GM21360 (cell line): ENCODE measurements at regions not wholly inside any gene's neighbourhood (a gene's known extent, or its start where the extent isn't known, plus 50 kb on each side); places are given as distances from the start of the nearest gene placed in this dataset.
"Not testable (repeated sequence)": the region's sequence is repeated elsewhere in the genome, so short reads cannot be mapped to it uniquely, and the experiment has no call there.

Experiments
- ATAC-seq: cut with Tn5 transposase; IDR thresholded peaks from one replicate; pipeline ENCODE4 v1.9.1; 2021; ENCODE audit warnings: mild to moderate bottlenecking, moderate library complexity; ENCODE audit not compliant: unreplicated experiment

GRCh38 chr1:30444401-30444800, 279.0 kb downstream of the MATN1 start:
- ATAC-seq = no peak

GRCh38 chr1:30438274-30438673, 285.1 kb downstream of the MATN1 start:
- ATAC-seq = not testable (repeated sequence)

DNA sequence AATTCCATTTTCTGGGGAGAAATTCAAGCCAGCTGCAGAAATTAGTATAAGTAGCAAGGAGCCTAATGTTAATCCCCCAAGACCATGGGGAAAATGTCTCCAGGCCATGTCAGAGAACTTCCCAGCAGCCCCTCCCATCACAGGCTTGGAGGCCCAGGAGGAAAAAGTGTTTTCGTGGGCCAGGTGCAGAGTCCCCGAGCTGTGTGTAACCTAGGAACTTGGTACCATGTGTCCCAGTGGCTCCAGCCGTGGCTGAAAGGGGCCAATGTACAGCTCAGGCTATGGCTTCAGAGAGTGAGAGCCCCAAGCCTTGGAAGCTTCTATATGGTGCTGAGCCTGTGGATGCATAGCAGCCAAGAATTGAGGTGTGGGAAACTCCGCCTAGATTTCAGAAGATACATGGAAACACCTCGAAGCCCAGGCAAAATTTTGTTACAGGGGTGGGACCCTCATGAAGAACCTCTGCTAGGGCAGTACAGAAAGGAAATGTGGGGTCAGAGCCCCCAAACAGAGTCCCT, 286.3 kb downstream of the MATN1 start:
- ATAC-seq = no peak

- no peak for ATAC-seq
These were observed 295.8 kb downstream of the MATN1 start for GRCh38 chr1:30427545-30427944.

- ATAC-seq = no peak
These were observed 298.3 kb downstream of the MATN1 start for GRCh38 chr1:30425046-30425445.

DNA sequence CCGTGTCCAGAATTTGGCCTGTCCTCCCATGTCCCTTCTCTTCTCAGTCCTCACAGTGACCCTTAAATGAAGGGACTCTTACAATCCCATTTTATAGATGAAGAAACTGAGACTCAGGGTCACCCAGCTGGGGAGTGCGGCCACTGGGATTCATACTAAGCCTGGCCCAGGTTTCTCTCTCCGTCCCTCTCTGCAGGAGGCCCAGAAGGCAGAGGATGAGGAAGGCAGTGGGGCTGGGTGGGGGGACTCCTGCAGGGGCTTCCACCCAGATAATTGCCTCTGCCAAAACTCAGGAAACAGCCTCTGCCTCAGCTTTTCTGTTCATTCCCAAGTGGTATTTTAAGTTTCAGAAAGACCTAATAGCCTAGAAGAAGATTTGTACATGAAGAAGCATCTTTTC, 299.8 kb downstream of the MATN1 start:
- no peak for ATAC-seq

- ATAC-seq = no peak
These were observed 301.1 kb downstream of the MATN1 start for GRCh38 chr1:30422251-30422650.

- ATAC-seq = no peak
These were observed 302.8 kb downstream of the MATN1 start for GRCh38 chr1:30420519-30421050.

- ATAC-seq = no peak
These were observed 303.6 kb downstream of the MATN1 start for GRCh38 chr1:30419831-30420230.

GRCh38 chr1:30418939-30419720, 304.3 kb downstream of the MATN1 start:
- ATAC-seq = no peak

DNA sequence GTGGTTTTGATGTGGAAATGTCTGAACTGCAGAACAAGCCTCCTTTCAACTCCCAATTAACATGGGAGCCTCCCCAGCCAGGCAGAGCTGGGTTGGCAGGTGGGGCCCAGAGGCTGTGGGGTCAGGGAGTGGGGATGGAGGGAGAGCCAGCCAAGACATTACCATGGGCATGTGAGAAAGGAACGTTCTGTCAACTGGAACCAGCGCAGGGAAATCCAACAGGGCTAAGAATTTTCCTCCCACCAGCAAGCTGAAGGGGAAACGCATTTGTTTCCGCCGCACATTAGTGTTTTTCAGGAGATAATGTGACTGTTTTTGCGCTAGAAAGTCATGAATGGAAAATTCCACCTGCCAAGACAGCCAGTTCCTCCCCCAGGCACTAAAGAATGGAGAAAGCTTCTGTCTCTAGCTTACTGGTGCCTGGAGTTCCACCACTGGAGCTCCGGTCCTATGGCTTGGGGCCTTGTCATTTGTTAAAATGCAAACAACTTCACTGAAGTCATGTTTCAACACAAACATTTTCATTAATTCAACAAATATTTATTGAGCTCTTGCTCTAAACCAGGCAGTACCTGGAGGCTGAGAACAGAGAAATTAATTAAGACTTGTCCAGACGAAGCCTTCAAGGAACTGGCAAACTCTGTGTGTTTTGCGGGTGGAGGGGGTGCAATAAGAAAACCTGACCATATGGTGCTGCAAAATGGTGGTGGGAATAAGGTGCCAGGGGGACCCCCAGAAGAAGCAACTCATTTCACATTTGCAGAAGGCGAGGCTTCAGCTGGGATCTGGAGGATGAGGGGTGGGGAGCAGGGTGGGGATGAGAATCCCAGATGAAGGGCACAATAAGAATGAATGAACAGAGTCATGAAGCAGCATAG, 305.1 kb downstream of the MATN1 start:
- ATAC-seq = no peak

DNA sequence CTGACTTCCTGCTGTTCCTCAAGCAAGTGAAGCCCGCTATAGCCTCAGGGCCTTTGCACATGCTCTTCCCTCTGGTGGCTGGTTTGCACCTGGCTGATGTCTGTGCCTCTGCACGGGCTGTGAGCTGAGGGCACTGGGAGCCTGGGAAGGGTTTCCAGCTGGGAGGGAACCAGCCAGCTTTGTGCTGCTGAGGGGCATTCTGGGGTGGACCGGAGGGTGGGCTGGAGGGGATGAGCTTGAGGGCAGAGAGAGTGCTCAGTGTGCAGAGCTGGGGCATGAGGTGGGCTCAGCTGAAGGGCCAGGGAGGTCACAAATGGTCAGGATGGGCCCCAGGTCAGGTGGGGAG, 305.7 kb downstream of the MATN1 start:
- ATAC-seq = no peak

GRCh38 chr1:30417001-30417700, 306.2 kb downstream of the MATN1 start:
- ATAC-seq = no peak

DNA sequence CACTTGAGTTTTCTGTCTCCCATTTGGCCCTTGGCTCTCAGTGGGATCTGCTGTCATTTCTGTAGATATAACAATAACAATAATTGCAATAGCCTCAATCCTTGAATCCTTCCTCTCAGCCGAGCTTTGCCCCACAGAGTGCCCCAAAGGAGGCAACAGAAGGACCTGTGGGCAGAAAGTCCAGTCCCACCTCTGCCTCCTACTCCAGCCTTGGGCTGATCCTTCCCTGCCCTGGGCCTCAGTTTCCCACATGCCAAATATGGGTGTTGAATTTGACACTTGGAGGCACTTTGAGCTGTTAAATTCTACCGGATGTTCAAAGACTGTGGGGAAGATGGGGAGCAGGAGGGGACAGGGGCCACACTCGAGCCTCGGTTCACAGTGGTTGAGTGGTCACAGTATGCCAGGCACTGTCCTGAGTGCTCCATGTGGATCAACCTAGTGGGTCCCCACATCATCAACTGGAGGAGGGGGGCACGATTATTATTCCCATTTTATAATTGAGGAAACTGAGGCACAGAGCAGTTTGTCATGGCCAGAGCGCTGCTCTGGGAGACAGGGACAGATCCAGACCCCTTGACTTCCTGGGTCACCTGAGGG, 307.1 kb downstream of the MATN1 start:
- no peak for ATAC-seq

GRCh38 chr1:30415171-30415940, 308.0 kb downstream of the MATN1 start:
- no peak for ATAC-seq

- no peak for ATAC-seq
These were observed 308.6 kb downstream of the MATN1 start for GRCh38 chr1:30414851-30415165.

- no peak for ATAC-seq
These were observed 309.1 kb downstream of the MATN1 start for GRCh38 chr1:30414086-30414850.

GRCh38 chr1:30413606-30414005, 309.8 kb downstream of the MATN1 start:
- no peak for ATAC-seq

DNA sequence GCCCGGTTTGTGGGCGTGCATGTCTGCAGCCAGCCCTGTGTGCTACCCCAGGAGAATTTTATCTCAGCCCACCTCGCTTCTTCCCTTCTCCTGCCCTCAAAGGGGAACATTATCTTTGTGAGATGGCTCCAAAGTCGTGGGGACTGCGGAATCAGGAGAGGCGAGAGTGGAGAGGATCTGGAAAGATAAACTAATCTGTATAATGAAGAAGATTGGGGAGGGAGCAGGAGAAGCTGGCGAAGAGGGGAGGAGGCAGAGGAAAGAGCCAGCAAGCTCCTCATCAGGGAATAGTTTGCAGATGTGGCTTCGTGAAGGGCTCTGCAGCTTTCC, 310.3 kb downstream of the MATN1 start:
- no peak for ATAC-seq
